ENCODE measurements at regions not wholly inside any gene's neighbourhood (a gene's known extent, or its start where the extent isn't known, plus 50 kb on each side); places are given as distances from the start of the nearest gene placed in this dataset.

GRCh38 chr14:29390081-29390832 is 537.4 kb downstream of the PRKD1 start:
- DNase-seq: no peak

GRCh38 chr14:29391231-29391630 is 536.4 kb downstream of the PRKD1 start:
- no peak for DNase-seq
- H3K27ac ChIP-seq: no peak overlapping the region
- no peaks in the 10 kb centered on the region for H3K9me3 ChIP-seq
- no peaks in the 10 kb centered on the region for H3K36me3 ChIP-seq
- ATAC-seq: no peak
- H3K27me3 ChIP-seq: no peaks in the 10 kb centered on the region
- TF ChIP-seq POLR2A (IDR thresholded peaks at IDR 0.05): no peak
- TF ChIP-seq, protein P1, sequence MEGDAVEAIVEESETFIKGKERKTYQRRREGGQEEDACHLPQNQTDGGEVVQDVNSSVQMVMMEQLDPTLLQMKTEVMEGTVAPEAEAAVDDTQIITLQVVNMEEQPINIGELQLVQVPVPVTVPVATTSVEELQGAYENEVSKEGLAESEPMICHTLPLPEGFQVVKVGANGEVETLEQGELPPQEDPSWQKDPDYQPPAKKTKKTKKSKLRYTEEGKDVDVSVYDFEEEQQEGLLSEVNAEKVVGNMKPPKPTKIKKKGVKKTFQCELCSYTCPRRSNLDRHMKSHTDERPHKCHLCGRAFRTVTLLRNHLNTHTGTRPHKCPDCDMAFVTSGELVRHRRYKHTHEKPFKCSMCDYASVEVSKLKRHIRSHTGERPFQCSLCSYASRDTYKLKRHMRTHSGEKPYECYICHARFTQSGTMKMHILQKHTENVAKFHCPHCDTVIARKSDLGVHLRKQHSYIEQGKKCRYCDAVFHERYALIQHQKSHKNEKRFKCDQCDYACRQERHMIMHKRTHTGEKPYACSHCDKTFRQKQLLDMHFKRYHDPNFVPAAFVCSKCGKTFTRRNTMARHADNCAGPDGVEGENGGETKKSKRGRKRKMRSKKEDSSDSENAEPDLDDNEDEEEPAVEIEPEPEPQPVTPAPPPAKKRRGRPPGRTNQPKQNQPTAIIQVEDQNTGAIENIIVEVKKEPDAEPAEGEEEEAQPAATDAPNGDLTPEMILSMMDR (IDR thresholded peaks at IDR 0.05): no peak
- intact Hi-C loops (cut with DNase I): no loop called here
- 64% methylated on average over 4 of the region's 4 CpGs for WGBS (ENCODE audit: insufficient coverage, low coverage, low lambda C conversion rate, missing lambda C conversion rate)
- no peak overlapping the region for H3K4me3 ChIP-seq
- H3K4me1 ChIP-seq: no peaks in the 10 kb centered on the region

More at GRCh38 chr14:29390081-29390832, 537.4 kb downstream of the PRKD1 start:
- no peak for ATAC-seq
- TF ChIP-seq POLR2A (IDR thresholded peaks at IDR 0.05): no peak
- TF ChIP-seq, protein P1 (IDR thresholded peaks at IDR 0.05): no peak
- no peak overlapping the region for H3K4me3 ChIP-seq
- no peaks in the 10 kb centered on the region for H3K4me1 ChIP-seq
- no peaks in the 10 kb centered on the region for H3K36me3 ChIP-seq
- H3K27ac ChIP-seq: no peak overlapping the region
- intact Hi-C loops (cut with DNase I): no loop called here
- H3K9me3 ChIP-seq: no peaks in the 10 kb centered on the region
- WGBS (ENCODE audit: insufficient coverage, low coverage, low lambda C conversion rate, missing lambda C conversion rate): 23% methylated on average over 16 of the region's 16 CpGs
- no peaks in the 10 kb centered on the region for H3K27me3 ChIP-seq

DNA sequence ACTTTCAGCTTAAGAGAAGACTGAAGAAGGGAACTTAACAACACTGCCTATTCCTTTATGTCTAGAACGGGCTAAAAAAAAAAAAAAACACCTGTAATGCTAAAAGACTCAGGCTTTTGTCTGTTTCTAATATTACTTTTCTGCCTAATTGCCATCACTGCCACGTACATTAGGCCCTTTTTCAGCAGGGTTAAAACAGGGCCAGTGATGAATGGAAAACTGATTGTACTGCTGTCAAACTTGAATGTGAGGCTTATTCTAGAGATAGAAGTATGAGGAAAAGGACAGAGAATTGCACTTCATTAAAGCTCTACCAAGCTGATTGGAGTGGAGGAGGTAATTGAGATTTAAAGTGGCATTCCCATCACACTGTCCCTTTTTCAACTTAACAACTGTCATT is 535.8 kb downstream of the PRKD1 start:
- TF ChIP-seq POLR2A (IDR thresholded peaks at IDR 0.05): no peak
- TF ChIP-seq, protein P1 (IDR thresholded peaks at IDR 0.05): no peak
- Histone ChIP-seq H3K4me3 (no peak overlapping the region), H3K36me3 (no peaks in the 10 kb centered on the region), H3K4me1 (no peaks in the 10 kb centered on the region), H3K27ac (no peak overlapping the region), H3K9me3 (no peaks in the 10 kb centered on the region), H3K27me3 (no peaks in the 10 kb centered on the region)
- intact Hi-C loops (cut with DNase I): no loop called here
- WGBS (ENCODE audit: insufficient coverage, low coverage, low lambda C conversion rate, missing lambda C conversion rate): 18% methylated on average over 2 of the region's 2 CpGs
- no peak for ATAC-seq
- no peak for DNase-seq

DNA sequence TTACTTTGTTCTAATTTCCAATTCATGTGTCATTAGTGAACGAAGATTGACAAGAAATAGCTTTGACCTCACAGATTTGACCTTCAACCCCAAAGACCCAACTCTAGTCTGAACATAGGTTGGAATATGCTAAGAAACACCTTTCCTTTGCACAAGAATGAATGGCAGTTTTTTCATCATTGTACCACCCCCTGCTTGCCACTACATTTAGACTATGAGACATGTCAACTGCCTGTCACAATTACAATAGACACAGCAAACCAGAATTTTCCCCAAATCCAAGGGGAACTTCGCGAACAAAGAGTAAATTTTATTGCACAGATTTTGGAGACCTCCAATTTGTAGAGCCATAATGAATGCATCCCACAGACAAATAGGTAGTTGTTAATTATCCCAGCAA is 535.4 kb downstream of the PRKD1 start:
- no peaks in the 10 kb centered on the region for H3K9me3 ChIP-seq
- DNase-seq (no peak), ATAC-seq (no peak)
- no peaks in the 10 kb centered on the region for H3K36me3 ChIP-seq
- H3K4me1 ChIP-seq: no peaks in the 10 kb centered on the region
- TF ChIP-seq, protein P1 (IDR thresholded peaks at IDR 0.05): no peak
- TF ChIP-seq POLR2A (IDR thresholded peaks at IDR 0.05): no peak
- no peak overlapping the region for H3K4me3 ChIP-seq
- WGBS (ENCODE audit: insufficient coverage, low coverage, low lambda C conversion rate, missing lambda C conversion rate): 65% methylated on average over 3 of the region's 3 CpGs
- intact Hi-C loops (cut with DNase I): no loop called here
- no peaks in the 10 kb centered on the region for H3K27me3 ChIP-seq
- no peak overlapping the region for H3K27ac ChIP-seq
